GM12878 (cell line): ENCODE measurements at regions not wholly inside any gene's neighbourhood (a gene's known extent, or its start where the extent isn't known, plus 50 kb on each side); places are given as distances from the start of the nearest gene placed in this dataset.

Source experiments
- ATAC-seq: fragments of 200-7000 bp; cut with Tn5 transposase; 3 replicates; pipeline ENCODE4 v1.9.1; 2020; ENCODE audit warnings: mild to moderate bottlenecking, moderate library complexity
- BruUV-seq: library from RNA; stranded (reverse); fragments of 400-500 nt; replicated peaks from 2 replicates; lab custom pipeline; 2021; lab: Mats Ljungman, UMichigan
- CTCF ChIA-PET: fragments of 300-600 bp; sonication (Branson Sonifier 250); formaldehyde crosslinking; extraction: SDS; loops from one replicate; lab custom pipeline; 2021; ENCODE audit warnings: inconsistent platforms; lab: Yijun Ruan, JAX
- POLR2A ChIA-PET: fragments of 350-600 bp; formaldehyde crosslinking; extraction: SDS; loops from one replicate; lab custom pipeline; 2021; ENCODE audit warnings: inconsistent platforms; lab: Charles Lee
- RAD21 ChIA-PET: fragments of 300-600 bp; sonication (Branson Sonifier 250); formaldehyde crosslinking; loops from one replicate; lab custom pipeline; 2023; ENCODE audit warnings: antibody characterized with exemption; ENCODE audit not compliant: unreplicated experiment; lab: Charles Lee
- SMC1A ChIA-PET: fragments of 300-600 bp; sonication (Branson Sonifier 250); formaldehyde crosslinking; loops from one replicate; lab custom pipeline; 2023; ENCODE audit not compliant: unreplicated experiment, uncharacterized antibody; lab: Charles Lee
- DNase-seq: peaks from one replicate; pipeline ENCODE4 v3.0.0-alpha.2; 2011; ENCODE audit warnings: low read depth, low spot score
- FAIRE-seq: peaks from 3 replicates; lab custom pipeline; 2011; peaks lifted over from hg19 to GRCh38; lab: Jason Lieb, UNC
- H2AFZ ChIP-seq: 2 replicates; pipeline ENCODE4 v1.6.0; 2011; ENCODE audit warnings: low read depth, low read length, control low read depth; ENCODE audit not compliant: control insufficient read depth
- H3K27ac ChIP-seq: 2 replicates; pipeline ENCODE4 v1.5.1; 2011; ENCODE audit warnings: control low read depth; ENCODE audit not compliant: control insufficient read depth, insufficient read depth
- H3K27me3 ChIP-seq, 2 experiments: replicated peaks in 1 of 2; 2 replicates each; pipeline versions ENCODE4 v1.6.0 to v1.6.1; 2011; ENCODE audit warnings: low read length in 1 of 2; ENCODE audit not compliant: control insufficient read depth in 2 of 2, insufficient read depth in 2 of 2
- H3K36me3 ChIP-seq, 2 experiments: 2 replicates each; pipeline ENCODE4 v1.5.1; 2011; ENCODE audit warnings: low read length in 1 of 2; ENCODE audit not compliant: control insufficient read depth in 2 of 2, insufficient read depth in 2 of 2
- H3K4me1 ChIP-seq: 2 replicates; pipeline ENCODE4 v1.6.1; 2011; ENCODE audit warnings: mild to moderate bottlenecking, low read length, moderate library complexity, mixed read lengths; ENCODE audit not compliant: control insufficient read depth, insufficient read depth
- H3K4me2 ChIP-seq: 2 replicates; pipeline ENCODE4 v1.6.0; 2011; ENCODE audit warnings: control low read depth; ENCODE audit not compliant: control insufficient read depth, insufficient read depth
- H3K4me3 ChIP-seq: fragments of 200-600 bp; sonication (generic); 2 replicates; pipeline ENCODE4 v1.5.1; 2016
- H3K79me2 ChIP-seq: 2 replicates; pipeline ENCODE4 v1.6.0; 2011; ENCODE audit warnings: low read length; ENCODE audit not compliant: control insufficient read depth, insufficient read depth
- H3K9ac ChIP-seq: 2 replicates; pipeline ENCODE4 v1.8.0; 2011; ENCODE audit warnings: low read length, control low read depth, mixed read lengths; ENCODE audit not compliant: control insufficient read depth, insufficient read depth
- H3K9me3 ChIP-seq: replicated peaks from 3 replicates; pipeline ENCODE4 v1.5.1; 2011; ENCODE audit warnings: mild to moderate bottlenecking, low read length; ENCODE audit not compliant: control insufficient read depth, insufficient read depth
- H4K20me1 ChIP-seq: 2 replicates; pipeline ENCODE4 v1.6.0; 2011; ENCODE audit not compliant: control insufficient read depth, insufficient read depth
- CHD1 ChIP-seq: IDR thresholded peaks from 2 replicates; pipeline ENCODE4 v1.6.1; 2012; ENCODE audit warnings: low read depth, low read length, improper control_type of control experiment
- CHD4 ChIP-seq: fragments of 200-600 bp; sonication (generic); IDR thresholded peaks from 2 replicates; pipeline ENCODE4 v1.6.1; 2016; ENCODE audit warnings: mild to moderate bottlenecking
- CUX1 ChIP-seq: IDR thresholded peaks from 2 replicates; pipeline ENCODE4 v1.6.1; 2012; ENCODE audit warnings: improper control_type of control experiment, low read depth, low read length; ENCODE audit not compliant: insufficient replicate concordance
- GATAD2B ChIP-seq: fragments of 450-650 bp; conservative IDR thresholded peaks from 2 replicates; pipeline ENCODE4 v1.6.1; 2017; ENCODE audit warnings: low read depth, mild to moderate bottlenecking, moderate library complexity
- IRF5 ChIP-seq: fragments of 450-650 bp; IDR thresholded peaks from 2 replicates; pipeline ENCODE4 v1.6.1; 2017; ENCODE audit warnings: borderline replicate concordance
- NFXL1 ChIP-seq: fragments of 450-650 bp; IDR thresholded peaks from 2 replicates; pipeline ENCODE4 v1.6.1; 2017; ENCODE audit warnings: antibody characterized with exemption, mild to moderate bottlenecking, borderline replicate concordance
- PRDM15 ChIP-seq: fragments of 450-650 bp; formaldehyde crosslinking; IDR thresholded peaks from 2 replicates; pipeline ENCODE4 v1.4.0; 2020; ENCODE audit warnings: mild to moderate bottlenecking, moderate library complexity
- SMAD5 ChIP-seq: IDR thresholded peaks from 2 replicates; pipeline ENCODE4 v1.6.1; 2016; ENCODE audit warnings: antibody characterized with exemption, low read depth
- SP1 ChIP-seq: IDR thresholded peaks from one replicate; pipeline ENCODE4 v1.6.1; 2011; ENCODE audit warnings: low read depth, low read length
- ZNF217 ChIP-seq: fragments of 450-650 bp; IDR thresholded peaks from 2 replicates; pipeline ENCODE4 v1.6.1; 2017; ENCODE audit warnings: antibody characterized with exemption, mild to moderate bottlenecking
- WGBS: methylation state at CpG from one replicate; pipeline ENCODE4 v1.1.6; 2016; ENCODE audit warnings: low lambda C conversion rate; ENCODE audit not compliant: insufficient replicate concordance, insufficient coverage; ENCODE audit errors: missing lambda C conversion rate; 5-methylcytosine and 5-hydroxymethylcytosine counted together
- in situ Hi-C: fragments of 300-500 bp; cut with MboI; formaldehyde crosslinking; loops from 9 replicates; pipeline ENCODE4 v1.14.3; 2018; ENCODE audit warnings: mixed read lengths
- intact Hi-C: fragments of 100-400 bp; cut with micrococcal nuclease; formaldehyde crosslinking; loops from one replicate; pipeline ENCODE4 v1.14.2; 2022; ENCODE audit not compliant: unreplicated experiment
- TF ChIP-seq, protein P1 (sequence below): IDR thresholded peaks from 2 replicates; pipeline ENCODE4 v1.6.1; 2011; ENCODE audit warnings: mild to moderate bottlenecking, low read depth, low read length, moderate library complexity; ENCODE audit not compliant: insufficient replicate concordance

DNA sequence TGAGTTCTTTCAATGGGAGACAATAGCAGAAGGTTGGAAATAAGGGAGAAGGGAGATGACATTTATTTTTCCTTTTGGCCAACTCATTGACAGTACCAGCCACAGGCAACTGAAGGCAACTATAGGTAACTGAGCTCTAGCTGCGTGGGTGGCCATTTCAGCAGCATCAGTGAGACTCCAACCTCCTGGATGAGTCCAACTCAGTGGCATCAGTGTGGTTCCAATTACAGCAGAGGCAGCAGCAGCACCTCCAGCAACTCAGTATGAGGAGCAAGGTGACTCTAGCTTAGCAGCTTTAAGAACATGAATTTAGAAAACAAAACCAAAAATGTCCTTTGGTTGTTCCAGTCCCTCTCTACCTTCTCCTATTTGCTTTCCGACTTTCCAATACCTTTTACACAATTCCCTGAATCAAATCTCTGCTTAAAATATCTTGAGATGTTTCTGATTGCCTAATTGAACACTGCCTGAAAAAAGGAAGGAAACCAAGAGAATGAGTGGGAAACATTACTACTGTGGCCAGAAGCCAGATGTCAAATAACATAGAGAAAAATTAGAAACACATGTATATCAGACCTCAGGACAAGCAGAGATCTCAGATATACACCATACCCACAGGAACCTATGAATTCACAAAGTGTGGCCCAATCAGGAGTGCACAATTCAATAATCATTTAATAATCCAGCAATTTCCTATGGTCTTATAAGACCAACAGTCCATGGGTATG lies 166.5 kb upstream of the RORB start:
- Histone ChIP-seq H2AFZ (no peak overlapping the region), H3K9ac (no peak overlapping the region), H3K79me2 (no peaks in the 10 kb centered on the region), H4K20me1 (no peaks in the 10 kb centered on the region), H3K4me1 (no peaks in the 10 kb centered on the region), H3K9me3 (no peaks in the 10 kb centered on the region), H3K4me2 (no peak overlapping the region), H3K27ac (no peak overlapping the region), H3K36me3 (no peaks in the 10 kb centered on the region), H3K4me3 (no peak overlapping the region), H3K27me3 (no peaks in the 10 kb centered on the region; a peak in 1 of 4 replicates)
- SMC1A ChIA-PET, result interaction anchor here (1.0 kb wide), 1 partner anchor 10 kb away, joined by 3 read pairs; no protein-coding TSS in a partner anchor
- ATAC-seq (no peak), FAIRE-seq (no peak), DNase-seq (no peak)
- no TSS peak for BruUV-seq
- 0% methylated on average over 2 of the region's 2 CpGs for WGBS
- CTCF ChIA-PET, result no interaction called here
- RAD21 ChIA-PET, result no interaction called here
- in situ Hi-C loops (no loop called here), intact Hi-C loops (no loop called here)
- POLR2A ChIA-PET, result no interaction called here
- TF ChIP-seq PRDM15 (no peak), CUX1 (no peak), CHD4 (no peak), SP1 (no peak), ZNF217 (no peak), SMAD5 (no peak), NFXL1 (no peak), GATAD2B (no peak), CHD1 (no peak), IRF5 (no peak)
- TF ChIP-seq, protein P1, sequence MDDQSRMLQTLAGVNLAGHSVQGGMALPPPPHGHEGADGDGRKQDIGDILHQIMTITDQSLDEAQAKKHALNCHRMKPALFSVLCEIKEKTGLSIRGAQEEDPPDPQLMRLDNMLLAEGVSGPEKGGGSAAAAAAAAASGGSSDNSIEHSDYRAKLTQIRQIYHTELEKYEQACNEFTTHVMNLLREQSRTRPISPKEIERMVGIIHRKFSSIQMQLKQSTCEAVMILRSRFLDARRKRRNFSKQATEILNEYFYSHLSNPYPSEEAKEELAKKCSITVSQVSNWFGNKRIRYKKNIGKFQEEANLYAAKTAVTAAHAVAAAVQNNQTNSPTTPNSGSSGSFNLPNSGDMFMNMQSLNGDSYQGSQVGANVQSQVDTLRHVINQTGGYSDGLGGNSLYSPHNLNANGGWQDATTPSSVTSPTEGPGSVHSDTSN, result no peak
